Right ventricle myocardium superior (tissue), 1 donor: ENCODE measurements at regions not wholly inside any gene's neighbourhood (a gene's known extent, or its start where the extent isn't known, plus 50 kb on each side); places are given as distances from the start of the nearest gene placed in this dataset.
"Not testable (repeated sequence)": the region's sequence is repeated elsewhere in the genome, so short reads cannot be mapped to it uniquely, and the experiment has no call there.

Experiments
- ATAC-seq: fragments of 200-7000 bp; cut with Tn5 transposase; one replicate; pipeline ENCODE4 v1.9.1; 2020; ENCODE audit warnings: mild to moderate bottlenecking; ENCODE audit not compliant: poor library complexity
- DNase-seq: peaks from one replicate; pipeline ENCODE4 v3.0.0-alpha.2; 2020
- intact Hi-C: fragments of 100-400 bp; cut with DNase I; formaldehyde crosslinking; loops from one replicate; pipeline ENCODE4 v1.11.2; 2022
- donor health status: DM: no; HTN: yes; CAD: no; lungs with severe emphysema.

- no peak for DNase-seq
- no peak for ATAC-seq
- intact Hi-C loops = no loop called here
These were observed 158.6 kb upstream of the NT5E start for GRCh38 chr6:85291326-85291725.

GRCh38 chr6:85287654-85288053, 162.2 kb upstream of the NT5E start:
- ATAC-seq (no peak), DNase-seq (no peak)
- intact Hi-C loops = no loop called here

GRCh38 chr6:85287158-85287557, 162.7 kb upstream of the NT5E start:
- no peak for ATAC-seq
- DNase-seq = no peak
- intact Hi-C loops = no loop called here

GRCh38 chr6:85286507-85286906, 163.4 kb upstream of the NT5E start:
- intact Hi-C loops, DNase-seq, ATAC-seq: not testable (repeated sequence)

GRCh38 chr6:85285934-85286333, 163.9 kb upstream of the NT5E start:
- DNase-seq (no peak), ATAC-seq (no peak)
- intact Hi-C loops = no loop called here

- intact Hi-C loops = no loop called here
- no peak for DNase-seq
- ATAC-seq = no peak
These were observed 164.8 kb upstream of the NT5E start for GRCh38 chr6:85285114-85285513.

GRCh38 chr6:85283436-85283835, 166.4 kb upstream of the NT5E start:
- ATAC-seq (no peak), DNase-seq (no peak)
- intact Hi-C loops = no loop called here

GRCh38 chr6:85278466-85279035, 171.3 kb upstream of the NT5E start:
- intact Hi-C loops = no loop called here
- ATAC-seq (no peak), DNase-seq (no peak)

GRCh38 chr6:85276026-85276425, 173.9 kb upstream of the NT5E start:
- intact Hi-C loops, DNase-seq: not testable (repeated sequence)

GRCh38 chr6:85275338-85275985, 174.4 kb upstream of the NT5E start:
- intact Hi-C loops = no loop called here
- ATAC-seq (no peak), DNase-seq (no peak)

More at GRCh38 chr6:85276026-85276425, 173.9 kb upstream of the NT5E start:
- not testable (repeated sequence) for ATAC-seq

- intact Hi-C loops = no loop called here
- DNase-seq (no peak), ATAC-seq (no peak)
These were observed 176.0 kb upstream of the NT5E start for GRCh38 chr6:85273870-85274269.

GRCh38 chr6:85273046-85273445, 176.8 kb upstream of the NT5E start:
- intact Hi-C loops = no loop called here
- DNase-seq (no peak), ATAC-seq (no peak)

GRCh38 chr6:85272592-85272991, 177.3 kb upstream of the NT5E start:
- ATAC-seq = no peak
- no peak for DNase-seq
- intact Hi-C loops = no loop called here

GRCh38 chr6:85262621-85263020, 187.3 kb upstream of the NT5E start:
- intact Hi-C loops = no loop called here
- ATAC-seq (no peak), DNase-seq (no peak)

- no peak for DNase-seq
- intact Hi-C loops = no loop called here
- peak; percentile 63 for ATAC-seq
These were observed 188.6 kb upstream of the NT5E start for GRCh38 chr6:85261271-85261670.

GRCh38 chr6:85255661-85256060, 194.2 kb upstream of the NT5E start:
- intact Hi-C loops = no loop called here
- ATAC-seq = no peak
- no peak for DNase-seq

GRCh38 chr6:85252552-85252951, 197.3 kb upstream of the NT5E start:
- DNase-seq = no peak
- intact Hi-C loops = no loop called here
- ATAC-seq = no peak

- DNase-seq (no peak), ATAC-seq (no peak)
- intact Hi-C loops = no loop called here
These were observed 197.8 kb upstream of the NT5E start for GRCh38 chr6:85252085-85252484.

- intact Hi-C loops = no loop called here
- peak; percentile 43 for ATAC-seq
- no peak for DNase-seq
These were observed 198.6 kb upstream of the NT5E start for GRCh38 chr6:85251300-85251699.

GRCh38 chr6:85250586-85251220, 199.2 kb upstream of the NT5E start:
- ATAC-seq (peak; percentile 87), DNase-seq (no peak)
- intact Hi-C loops = no loop called here
